SK-N-SH (cell line): ENCODE measurements at regions not wholly inside any gene's neighbourhood (a gene's known extent, or its start where the extent isn't known, plus 50 kb on each side); places are given as distances from the start of the nearest gene placed in this dataset.

Experiments used
- CTCF ChIA-PET: fragments of 300-600, 350-600 bp; formaldehyde crosslinking; extraction: SDS; loops from one replicate; lab custom pipeline; 2021; lab: Yijun Ruan, JAX
- POLR2A ChIA-PET: fragments of 350-600 bp; sonication (Branson Sonifier 250); formaldehyde crosslinking; extraction: SDS; loops from one replicate; lab custom pipeline; 2020; ENCODE audit warnings: antibody characterized with exemption, inconsistent platforms; lab: Yijun Ruan, JAX
- DNase-seq: peaks from one replicate; pipeline ENCODE4 v3.0.0; 2012
- H2AFZ ChIP-seq: fragments of 200-600 bp; sonication (generic); 2 replicates; pipeline ENCODE4 v1.8.1; 2016; ENCODE audit warnings: antibody characterized with exemption, mild to moderate bottlenecking, low read depth
- H3F3A ChIP-seq: fragments of 200-600 bp; sonication (generic); replicated peaks from 2 replicates; pipeline ENCODE3; 2016; ENCODE audit warnings: antibody characterized with exemption, mild to moderate bottlenecking; ENCODE audit not compliant: insufficient read depth
- H3K27ac ChIP-seq, 2 experiments: fragments of 200-500 bp in 1 of 2; fragments of 200-600 bp in 1 of 2; sonication (Bioruptor generic) in 1 of 2; sonication (generic), shearing (Covaris generic) in 1 of 2; 2 replicates each; pipeline versions ENCODE4 v1.5.1 to v1.6.1; 2014 to 2016; ENCODE audit warnings: low read depth in 2 of 2, inconsistent platforms in 1 of 2, low read length in 1 of 2, mild to moderate bottlenecking in 1 of 2, mixed read lengths in 1 of 2
- H3K27me3 ChIP-seq: fragments of 200-600 bp; sonication (generic), shearing (Covaris generic); 2 replicates; pipeline ENCODE4 v1.6.1; 2016; ENCODE audit warnings: mixed run types; ENCODE audit not compliant: insufficient read depth
- H3K36me3 ChIP-seq, 2 experiments: fragments of 200-500 bp in 1 of 2; fragments of 200-600 bp in 1 of 2; sonication (Bioruptor generic) in 1 of 2; sonication (generic) in 1 of 2; replicated peaks in 1 of 2; 2 replicates each; pipeline versions ENCODE3 to v1.5.1; 2014 to 2016; ENCODE audit warnings: low read length in 1 of 2, mild to moderate bottlenecking in 1 of 2; ENCODE audit not compliant: insufficient read depth in 2 of 2, control insufficient read depth in 1 of 2
- H3K4me1 ChIP-seq, 2 experiments: fragments of 200-500 bp in 1 of 2; fragments of 200-600 bp in 1 of 2; sonication (Bioruptor generic) in 1 of 2; sonication (generic), shearing (Covaris generic) in 1 of 2; 2 replicates each; pipeline versions ENCODE4 v1.5.1 to v1.6.1; 2014 to 2016; ENCODE audit warnings: low read depth in 1 of 2, low read length in 1 of 2, mixed run types in 1 of 2; ENCODE audit not compliant: insufficient read depth in 2 of 2, control insufficient read depth in 1 of 2
- H3K4me2 ChIP-seq: fragments of 200-600 bp; sonication (generic), shearing (Covaris generic); 2 replicates; pipeline ENCODE4 v1.6.1; 2017; ENCODE audit warnings: mixed run types
- H3K4me3 ChIP-seq, 2 experiments: fragments of 200-500 bp in 1 of 2; fragments of 200-600 bp in 1 of 2; sonication (Bioruptor generic) in 1 of 2; sonication (generic), shearing (Covaris generic) in 1 of 2; 2 replicates each; pipeline versions ENCODE4 v1.5.1 to v1.8.1; 2014 to 2016; ENCODE audit warnings: low read depth in 2 of 2, inconsistent platforms in 1 of 2, low read length in 1 of 2, mild to moderate bottlenecking in 1 of 2, mixed read lengths in 1 of 2, moderate library complexity in 1 of 2
- H3K79me2 ChIP-seq: fragments of 200-600 bp; sonication (generic); 2 replicates; pipeline ENCODE4 v1.8.1; 2017; ENCODE audit warnings: mild to moderate bottlenecking; ENCODE audit not compliant: insufficient read depth
- H3K9ac ChIP-seq: fragments of 200-600 bp; sonication (generic); 2 replicates; pipeline ENCODE4 v1.6.1; 2017; ENCODE audit warnings: mixed run types
- H3K9me2 ChIP-seq: fragments of 200-600 bp; sonication (generic); 2 replicates; pipeline ENCODE4 v1.6.1; 2017; ENCODE audit warnings: mixed run types
- H3K9me3 ChIP-seq: fragments of 200-600 bp; sonication (generic); 2 replicates; pipeline ENCODE4 v1.6.1; 2017; ENCODE audit warnings: mixed run types, mild to moderate bottlenecking, moderate library complexity
- H4K20me1 ChIP-seq: fragments of 200-600 bp; sonication (generic); 2 replicates; pipeline ENCODE4 v1.6.1; 2017; ENCODE audit warnings: mild to moderate bottlenecking, mixed run types; ENCODE audit not compliant: insufficient read depth
- CHD2 ChIP-seq: fragments of 150-350 bp; IDR thresholded peaks from 2 replicates; pipeline ENCODE4 v1.6.1; 2018; ENCODE audit warnings: low read length; ENCODE audit not compliant: partially characterized antibody
- CTCF ChIP-seq: fragments of 200-600 bp; sonication (generic); IDR thresholded peaks from 2 replicates; pipeline ENCODE4 v1.6.1; 2017; ENCODE audit warnings: antibody characterized with exemption, mild to moderate bottlenecking, moderate library complexity
- ELF1 ChIP-seq: IDR thresholded peaks from 2 replicates; pipeline ENCODE4 v1.4.0; 2012
- FOXJ3 ChIP-seq: sonication (generic); formaldehyde crosslinking; IDR thresholded peaks from 2 replicates; pipeline ENCODE4 v1.5.1; 2020; ENCODE audit warnings: mild to moderate bottlenecking, missing genetic modification reagents
- GATA2 ChIP-seq: sonication (generic); formaldehyde crosslinking; IDR thresholded peaks from 2 replicates; pipeline ENCODE4 v1.5.0; 2020; ENCODE audit warnings: mild to moderate bottlenecking, missing genetic modification reagents
- MEF2A ChIP-seq: IDR thresholded peaks from 2 replicates; pipeline ENCODE4 v1.4.0; 2012; ENCODE audit warnings: low read depth, borderline replicate concordance
- MXI1 ChIP-seq: IDR thresholded peaks from 2 replicates; pipeline ENCODE4 v1.6.1; 2012; ENCODE audit warnings: mild to moderate bottlenecking, low read depth, low read length, improper control_type of control experiment
- NRF1 ChIP-seq: IDR thresholded peaks from 2 replicates; pipeline ENCODE4 v1.6.1; 2012; ENCODE audit warnings: low read depth, mild to moderate bottlenecking, low read length
- RAD21 ChIP-seq: IDR thresholded peaks from 2 replicates; pipeline ENCODE4 v1.6.1; 2012; ENCODE audit warnings: mild to moderate bottlenecking, low read length
- REST ChIP-seq: IDR thresholded peaks from 2 replicates; pipeline ENCODE4 v1.6.1; 2012; ENCODE audit warnings: mild to moderate bottlenecking, low read depth, low read length, moderate library complexity
- RFX5 ChIP-seq: IDR thresholded peaks from 2 replicates; pipeline ENCODE4 v1.6.1; 2012; ENCODE audit warnings: mild to moderate bottlenecking, improper control_type of control experiment, low read length
- RXRA ChIP-seq: IDR thresholded peaks from 2 replicates; pipeline ENCODE4 v1.4.0; 2012; ENCODE audit warnings: low read depth, mild to moderate bottlenecking, borderline replicate concordance
- SIN3A ChIP-seq: IDR thresholded peaks from 2 replicates; pipeline ENCODE4 v1.6.1; 2012; ENCODE audit warnings: low read depth, mild to moderate bottlenecking, low read length, moderate library complexity, borderline replicate concordance
- TAF1 ChIP-seq: IDR thresholded peaks from 2 replicates; pipeline ENCODE4 v1.6.1; 2012; ENCODE audit warnings: low read depth, mild to moderate bottlenecking, low read length, moderate library complexity, borderline replicate concordance
- TCF12 ChIP-seq: IDR thresholded peaks from 2 replicates; pipeline ENCODE4 v1.4.0; 2012
- TEAD4 ChIP-seq: IDR thresholded peaks from 2 replicates; pipeline ENCODE4 v1.4.0; 2012; ENCODE audit warnings: mild to moderate bottlenecking, borderline replicate concordance; ENCODE audit not compliant: insufficient read depth
- YY1 ChIP-seq: IDR thresholded peaks from 2 replicates; pipeline ENCODE4 v1.4.0; 2012; ENCODE audit warnings: low read depth, mild to moderate bottlenecking
- ZBTB33 ChIP-seq: IDR thresholded peaks from 2 replicates; pipeline ENCODE4 v1.4.0; 2012; ENCODE audit warnings: low read depth, borderline replicate concordance
- WGBS: methylation state at CpG from one replicate; pipeline ENCODE4 v1.1.6; 2017; ENCODE audit warnings: low lambda C conversion rate; 5-methylcytosine and 5-hydroxymethylcytosine counted together
- TF ChIP-seq, protein P1 (sequence below): IDR thresholded peaks from 2 replicates; pipeline ENCODE4; 2012

- TF ChIP-seq, protein P1, sequence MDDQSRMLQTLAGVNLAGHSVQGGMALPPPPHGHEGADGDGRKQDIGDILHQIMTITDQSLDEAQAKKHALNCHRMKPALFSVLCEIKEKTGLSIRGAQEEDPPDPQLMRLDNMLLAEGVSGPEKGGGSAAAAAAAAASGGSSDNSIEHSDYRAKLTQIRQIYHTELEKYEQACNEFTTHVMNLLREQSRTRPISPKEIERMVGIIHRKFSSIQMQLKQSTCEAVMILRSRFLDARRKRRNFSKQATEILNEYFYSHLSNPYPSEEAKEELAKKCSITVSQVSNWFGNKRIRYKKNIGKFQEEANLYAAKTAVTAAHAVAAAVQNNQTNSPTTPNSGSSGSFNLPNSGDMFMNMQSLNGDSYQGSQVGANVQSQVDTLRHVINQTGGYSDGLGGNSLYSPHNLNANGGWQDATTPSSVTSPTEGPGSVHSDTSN, result no peak
- no peak for TF ChIP-seq REST
- no peak for TF ChIP-seq MXI1
- TF ChIP-seq RXRA, result no peak
- TF ChIP-seq YY1, result no peak
- no peak for TF ChIP-seq ELF1
- no peak for TF ChIP-seq CHD2
- no peak for TF ChIP-seq MEF2A
- no peak for TF ChIP-seq FOXJ3 (CRISPR knock-in tag)
- no peak for TF ChIP-seq SIN3A
Observed at GRCh38 chr5:4019009-4019769, 423.6 kb downstream of the IRX1 start (continued).

DNA sequence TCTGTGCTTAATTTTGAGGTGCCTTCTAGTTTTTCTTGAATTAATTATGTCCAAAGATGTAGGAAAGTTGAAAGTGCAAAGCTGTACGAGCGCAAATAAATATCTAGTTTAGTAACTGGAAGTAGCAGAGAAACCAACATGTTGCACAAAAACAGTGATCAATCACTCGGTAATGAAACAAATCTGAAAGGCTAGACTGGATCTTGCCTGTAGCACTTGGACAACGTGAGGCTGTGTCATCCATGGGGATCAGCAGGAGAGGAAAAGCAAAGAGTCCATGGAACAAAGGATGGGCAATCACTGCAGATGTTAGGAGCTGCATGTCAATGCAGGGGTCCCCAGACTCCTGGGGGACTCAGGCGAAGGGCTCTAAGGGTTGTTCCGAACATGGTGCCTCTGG is 424.2 kb downstream of the IRX1 start:
- no peaks in the 10 kb centered on the region for H4K20me1 ChIP-seq
- H3K9ac ChIP-seq, result no peak overlapping the region
- H2AFZ ChIP-seq, result no peak overlapping the region
- CTCF ChIA-PET, result no interaction called here
- no peaks in the 10 kb centered on the region for H3F3A ChIP-seq
- no peaks in the 10 kb centered on the region for H3K4me1 ChIP-seq
- H3K27ac ChIP-seq, result no peak overlapping the region
- no peaks in the 10 kb centered on the region for H3K9me3 ChIP-seq
- DNase-seq, result no peak
- 8% methylated on average over 6 of the region's 6 CpGs for WGBS
- TF ChIP-seq ZBTB33, result no peak
- no peak for TF ChIP-seq TEAD4
- no peak for TF ChIP-seq TCF12
- no peak for TF ChIP-seq RFX5
- TF ChIP-seq RAD21, result no peak
- no peak for TF ChIP-seq CTCF
- no peak for TF ChIP-seq MXI1
- TF ChIP-seq NRF1, result no peak
- TF ChIP-seq CHD2, result no peak
- no peak for TF ChIP-seq SIN3A
- no peak for TF ChIP-seq REST
- TF ChIP-seq TAF1, result no peak
- TF ChIP-seq GATA2, result no peak
- H3K4me2 ChIP-seq, result no peak overlapping the region
- H3K36me3 ChIP-seq, result no peaks in the 10 kb centered on the region
- H3K9me2 ChIP-seq, result no peaks in the 10 kb centered on the region
- POLR2A ChIA-PET, result no interaction called here
- H3K4me3 ChIP-seq, result no peak overlapping the region; a peak in 1 of 4 replicates
- H3K27me3 ChIP-seq, result no peaks in the 10 kb centered on the region
- H3K79me2 ChIP-seq, result no peaks in the 10 kb centered on the region
